GM19438 (cell line): ENCODE measurements at regions not wholly inside any gene's neighbourhood (a gene's known extent, or its start where the extent isn't known, plus 50 kb on each side); places are given as distances from the start of the nearest gene placed in this dataset.

Experiments
- ATAC-seq: cut with Tn5 transposase; IDR thresholded peaks from one replicate; pipeline ENCODE4 v1.9.1; 2021; ENCODE audit warnings: low read depth; ENCODE audit not compliant: unreplicated experiment

DNA sequence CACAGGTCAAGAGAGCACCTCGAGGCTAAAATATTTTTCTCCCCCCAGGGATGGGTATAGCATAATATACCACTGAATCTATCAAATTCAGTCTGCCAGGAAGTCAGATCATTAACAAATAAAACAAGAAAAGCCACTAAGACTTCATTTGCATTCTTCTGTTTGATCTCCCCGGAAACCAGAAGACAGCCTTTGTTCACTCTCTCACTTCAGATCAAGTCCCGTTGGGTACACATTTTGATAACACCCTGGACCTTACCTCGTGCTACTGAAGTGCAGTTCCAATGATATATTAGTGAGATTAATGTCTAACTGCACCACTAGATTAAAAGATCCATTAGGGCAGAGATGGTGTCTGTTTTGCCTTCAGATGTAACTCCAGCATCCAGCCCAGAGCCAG, 157.7 kb upstream of the B3GAT2 start:
- no peak for ATAC-seq

DNA sequence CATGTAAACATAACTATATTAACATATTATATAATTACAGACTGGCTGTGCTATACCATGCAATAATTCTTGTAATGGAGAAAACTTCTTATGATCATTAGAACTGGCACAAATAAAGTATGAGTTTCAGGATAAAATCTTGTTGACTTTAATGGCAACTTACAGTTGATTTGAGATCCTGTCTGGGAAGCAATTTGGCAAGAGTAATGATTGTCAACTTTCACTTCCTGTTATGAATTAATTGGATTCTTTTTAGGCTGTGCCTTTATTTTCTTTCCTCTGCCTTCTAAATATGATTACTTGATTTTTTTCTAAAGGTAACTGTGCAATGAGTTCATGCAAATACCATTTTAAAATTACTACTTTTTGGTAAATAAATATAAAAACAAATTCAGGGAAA, 158.1 kb upstream of the B3GAT2 start:
- no peak for ATAC-seq

DNA sequence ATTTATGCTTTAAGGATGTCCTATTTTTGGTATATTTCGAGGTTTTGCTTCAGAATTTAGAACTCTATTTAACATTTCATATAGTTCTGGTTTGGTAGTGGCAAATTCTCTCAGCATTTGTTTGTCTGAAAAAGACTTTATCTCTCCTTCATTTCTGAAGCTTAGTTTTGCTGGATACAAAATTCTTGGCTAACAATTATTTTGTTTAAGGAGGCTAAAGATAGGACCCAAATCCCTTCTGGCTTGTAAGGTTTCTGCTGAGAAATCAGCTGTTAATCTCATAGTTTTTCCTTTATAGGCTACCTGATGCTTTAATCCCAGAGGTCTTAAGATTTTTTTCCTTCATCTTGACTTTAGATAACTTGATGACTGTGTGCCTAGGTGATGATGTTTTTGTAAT, 162.7 kb upstream of the B3GAT2 start:
- no peak for ATAC-seq

DNA sequence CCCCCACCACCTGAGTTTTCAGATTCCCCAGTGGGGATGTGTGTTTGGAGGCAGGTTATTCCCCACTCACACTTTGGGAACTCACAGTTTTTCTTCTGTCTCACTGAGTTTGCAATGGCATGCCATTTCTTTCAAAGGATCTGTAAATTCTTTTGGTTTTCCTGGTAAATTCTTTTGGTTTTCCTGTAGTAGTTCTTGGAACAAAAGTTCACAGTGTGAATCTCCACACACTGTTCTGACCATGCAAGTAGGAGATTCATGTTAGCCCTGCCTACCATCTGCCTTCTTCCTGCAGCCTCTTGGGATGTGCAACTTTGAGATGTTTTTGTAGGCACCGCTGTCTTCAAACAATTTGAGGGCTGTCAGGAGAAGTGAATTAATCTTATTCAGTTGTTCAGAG, 165.6 kb upstream of the OGFRL1 start:
- ATAC-seq: no peak

DNA sequence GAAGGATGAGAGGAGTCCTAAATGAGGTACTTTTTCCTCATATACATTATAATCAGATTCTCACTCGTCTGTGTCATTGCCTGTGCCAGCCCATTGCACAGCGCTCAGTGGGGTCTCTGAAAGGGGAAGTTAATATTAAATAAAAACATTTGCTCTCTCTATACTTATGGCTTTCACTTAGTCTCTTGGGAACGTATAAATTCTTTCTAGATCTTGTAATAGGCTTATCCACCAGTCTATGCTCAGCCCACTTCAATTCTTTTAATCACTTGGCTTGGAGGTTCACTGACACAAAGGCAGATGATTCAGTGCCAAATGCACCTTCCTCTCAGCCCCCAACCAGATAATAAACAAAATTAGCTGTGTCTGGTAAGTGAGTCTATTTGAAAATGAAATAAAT, 164.3 kb upstream of the OGFRL1 start:
- no peak for ATAC-seq

DNA sequence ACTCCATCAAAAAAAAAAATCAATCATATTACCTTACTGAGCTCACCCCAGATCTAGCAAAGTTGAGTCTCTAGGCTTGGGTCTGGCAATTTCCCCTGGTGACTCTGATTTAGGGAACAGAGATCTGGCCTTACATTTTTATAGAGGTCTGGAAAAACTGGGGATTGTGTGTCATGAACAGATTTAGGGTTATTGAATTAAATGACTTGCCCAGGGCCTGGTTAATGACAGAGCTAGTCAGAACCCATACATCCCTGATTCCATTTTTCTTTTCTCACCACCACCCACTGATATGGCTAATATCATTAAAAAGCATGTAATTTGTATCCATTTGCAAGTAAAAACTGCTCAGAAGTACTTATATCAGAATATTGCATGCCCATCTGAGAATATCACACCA, 163.4 kb upstream of the OGFRL1 start:
- ATAC-seq: no peak

DNA sequence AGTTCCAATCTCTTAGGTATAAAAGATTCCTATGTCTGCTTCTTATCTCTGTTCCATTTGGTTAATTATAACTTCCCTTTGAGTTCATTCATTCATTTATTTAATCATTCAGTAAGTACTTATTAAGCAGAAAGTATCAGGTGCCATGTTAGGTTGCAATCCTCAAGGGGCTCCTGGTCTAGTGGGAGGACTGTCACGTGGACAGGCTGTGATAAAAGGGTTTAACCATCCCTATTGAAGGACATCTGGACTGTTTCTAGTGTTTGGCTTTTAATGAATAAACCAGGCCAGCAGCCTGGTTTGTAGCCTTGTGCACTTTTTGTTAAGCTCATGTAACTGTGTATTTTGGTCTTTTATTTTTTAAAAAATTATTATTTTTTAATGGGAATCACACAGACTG, 162.1 kb upstream of the OGFRL1 start:
- no peak for ATAC-seq

DNA sequence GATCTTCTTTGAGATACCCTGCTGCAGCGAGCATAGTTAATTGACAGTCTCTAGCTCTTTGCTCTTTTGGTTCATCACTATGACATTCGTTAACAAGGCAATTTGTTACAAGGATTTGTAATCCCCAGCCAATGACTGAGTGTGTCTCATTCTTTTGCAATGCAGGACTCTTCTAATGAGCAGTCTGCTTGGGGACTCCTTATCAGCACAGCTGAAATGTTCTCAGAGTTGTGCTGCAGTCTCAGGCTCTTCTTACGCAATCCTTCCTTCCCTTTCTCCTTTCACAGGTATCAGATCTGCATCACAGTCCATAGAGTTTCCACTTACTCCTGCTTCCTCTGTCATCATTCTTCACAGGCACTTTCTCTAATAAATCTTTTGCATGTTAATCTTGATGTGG, 161.2 kb upstream of the OGFRL1 start:
- ATAC-seq: no peak

DNA sequence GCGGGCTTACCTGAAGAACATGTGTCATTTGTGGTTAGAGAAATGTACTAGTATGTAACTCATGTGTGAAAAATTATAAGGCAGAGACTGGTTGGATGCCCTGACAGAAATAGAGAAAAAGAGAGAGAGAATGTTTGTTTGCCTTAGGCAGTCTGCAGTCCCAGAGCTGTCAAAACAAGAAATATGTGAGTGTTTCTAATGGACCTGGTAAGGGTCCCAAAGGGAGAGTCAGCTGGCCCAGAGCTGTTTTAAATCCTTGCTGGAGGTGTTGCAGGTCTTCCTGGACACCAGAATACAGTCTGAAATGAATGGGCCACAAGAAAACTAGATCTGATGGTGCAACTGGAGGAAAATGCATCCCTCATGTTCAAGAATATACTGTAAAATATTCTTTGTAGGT, 158.3 kb upstream of the OGFRL1 start:
- ATAC-seq: no peak

DNA sequence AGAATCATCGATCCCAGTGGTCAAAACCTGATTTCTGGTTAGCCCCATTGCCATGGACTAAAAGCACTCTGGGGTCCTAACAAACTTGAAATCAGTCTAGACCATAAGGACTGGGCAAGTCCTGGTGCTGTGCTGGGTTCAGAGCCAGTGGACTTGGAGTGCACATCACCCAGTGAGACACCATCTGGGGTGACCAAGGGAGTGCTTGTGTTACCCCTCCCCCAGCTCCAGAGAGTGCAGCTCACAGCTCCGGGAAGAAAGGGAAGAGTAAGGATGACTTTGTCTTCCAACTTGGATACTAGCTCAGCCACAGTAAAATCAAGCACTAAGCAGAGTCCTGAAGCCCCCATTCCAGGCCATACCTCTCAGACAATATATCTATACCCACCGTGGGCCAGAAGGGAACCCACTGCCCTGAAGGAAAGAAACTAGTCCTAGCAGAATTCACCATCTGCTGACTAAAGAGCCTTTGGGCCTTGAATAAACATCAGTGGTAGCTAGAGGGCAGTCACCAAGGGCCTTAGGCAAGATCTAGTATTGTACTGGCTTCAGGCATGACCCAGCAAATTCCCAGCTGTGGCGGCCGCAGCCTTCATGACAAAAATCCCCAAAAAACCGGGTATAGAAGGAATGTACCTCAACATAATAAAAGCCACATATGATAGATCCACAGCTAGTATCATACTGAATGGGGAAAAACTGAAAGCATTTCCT, 153.5 kb upstream of the OGFRL1 start:
- no peak for ATAC-seq

DNA sequence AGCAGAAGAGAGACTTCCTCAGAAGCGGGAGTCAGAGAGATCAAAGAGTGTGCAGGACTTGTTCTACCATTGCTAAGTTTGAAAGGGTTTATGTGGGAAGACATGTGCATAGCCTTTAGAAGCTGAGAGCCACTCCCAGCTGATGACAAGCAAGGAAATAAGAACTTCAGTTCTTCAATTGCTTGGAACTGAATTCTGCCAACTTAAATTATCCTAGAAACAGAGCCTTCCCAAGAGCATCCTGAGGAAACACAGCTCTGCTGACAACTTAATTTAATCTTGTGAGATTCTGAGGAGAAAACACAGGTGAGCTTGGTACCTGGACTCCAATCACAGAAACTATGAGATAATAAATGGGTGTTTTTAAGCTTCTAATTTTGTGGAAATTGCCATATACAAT, 150.6 kb upstream of the OGFRL1 start:
- no peak for ATAC-seq

DNA sequence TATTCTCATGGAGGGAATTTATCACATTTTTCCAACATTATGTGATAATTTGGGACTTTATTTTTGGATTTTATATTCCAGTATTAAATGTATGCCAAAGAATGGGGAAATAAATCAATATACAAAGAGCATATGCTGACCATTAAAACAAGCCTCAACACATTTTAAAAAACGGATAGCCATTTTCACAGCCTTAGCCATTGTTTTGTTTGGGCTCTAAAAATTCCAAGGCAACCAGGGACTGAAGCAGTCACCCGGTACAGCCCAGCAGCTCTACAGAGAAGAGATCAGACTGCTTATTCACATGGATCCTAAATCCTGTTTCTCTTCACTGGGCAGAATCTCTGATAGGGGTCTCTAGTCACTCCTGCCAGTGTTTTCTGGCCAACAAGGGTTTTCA, 150.2 kb upstream of the OGFRL1 start:
- no peak for ATAC-seq

DNA sequence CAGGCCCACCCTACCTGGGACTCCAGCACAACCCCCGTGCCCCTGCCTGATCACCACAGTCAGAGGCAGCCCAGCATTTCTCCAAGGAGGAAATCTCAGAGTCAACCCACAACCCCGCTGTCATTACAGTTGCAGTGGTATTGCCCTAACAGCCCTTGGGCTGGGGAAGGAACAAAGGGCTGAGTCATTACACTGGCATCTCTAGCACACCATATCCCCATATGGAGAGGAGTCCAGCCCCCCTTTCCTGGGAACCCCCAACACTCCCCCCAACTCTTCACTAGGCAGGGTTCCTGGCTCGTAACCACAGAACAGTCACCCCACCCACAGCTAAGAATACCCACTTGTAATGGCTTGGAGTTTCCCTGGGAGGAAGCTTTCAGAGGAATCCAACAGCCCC, 149.4 kb upstream of the OGFRL1 start:
- ATAC-seq: no peak

DNA sequence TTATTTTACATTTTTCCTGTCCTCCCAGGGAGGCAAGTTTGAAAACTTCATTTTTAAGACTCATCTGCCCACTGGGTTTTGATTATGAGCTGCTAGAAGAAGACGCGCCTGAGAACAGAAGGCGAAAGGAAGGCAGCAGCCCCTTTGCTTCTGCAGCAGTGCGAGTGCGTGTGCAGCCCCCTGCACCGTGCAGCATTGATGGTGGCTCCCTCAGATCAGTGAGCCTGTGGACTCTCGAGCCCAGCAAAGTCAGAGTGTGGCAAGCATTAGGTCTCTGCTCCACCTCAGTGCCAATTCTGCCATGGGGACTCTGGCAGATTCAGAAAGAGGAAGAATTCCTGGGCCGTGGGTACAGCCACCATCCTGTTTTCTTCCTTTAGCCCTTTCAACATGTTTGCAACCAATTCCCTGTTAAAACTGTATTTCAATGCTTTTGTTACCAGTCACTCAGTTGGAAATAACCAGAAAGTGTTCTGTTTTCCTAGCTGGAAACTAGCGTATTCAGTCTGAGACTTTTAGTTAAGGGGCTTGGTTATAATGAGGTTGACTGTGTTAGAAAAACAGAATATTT, 134.8 kb upstream of the OGFRL1 start:
- ATAC-seq: no peak

DNA sequence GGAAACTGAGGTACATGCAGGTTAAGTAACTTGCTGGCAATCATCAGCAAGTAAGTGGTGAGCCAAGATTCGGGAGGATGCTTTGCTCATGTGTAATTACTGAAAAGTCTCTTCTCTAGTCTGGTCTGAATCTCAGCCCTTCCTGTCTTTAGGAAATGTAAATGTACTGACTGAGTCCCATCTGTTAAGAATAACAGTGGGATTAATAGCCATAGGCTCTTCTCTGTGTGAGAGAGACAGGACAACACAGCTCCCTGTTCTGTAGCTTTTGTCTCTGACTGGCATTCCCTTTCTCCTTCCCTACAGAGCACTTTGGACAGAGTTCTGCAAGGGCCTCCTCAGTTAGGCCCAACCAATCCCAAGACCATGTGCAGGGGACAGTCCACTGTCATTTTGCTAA, 131.3 kb upstream of the OGFRL1 start:
- ATAC-seq: no peak

DNA sequence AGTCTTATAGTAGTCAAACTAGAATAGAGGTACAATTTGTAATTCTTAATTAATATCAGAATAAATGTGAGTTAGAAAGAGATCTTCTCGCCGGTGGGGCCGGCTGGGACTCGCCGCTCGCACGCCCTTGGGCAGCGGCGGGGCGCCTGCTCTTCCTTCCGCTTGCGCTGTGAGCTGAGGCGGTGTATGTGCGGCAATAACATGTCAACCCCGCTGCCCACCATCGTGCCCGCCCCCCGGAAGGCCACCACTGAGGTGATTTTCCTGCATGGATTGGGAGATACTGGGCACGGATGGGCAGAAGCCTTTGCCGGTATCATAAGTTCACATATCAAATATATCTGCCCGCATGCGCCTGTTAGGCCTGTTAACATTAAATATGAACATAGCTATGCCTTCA, 123.7 kb upstream of the OGFRL1 start:
- ATAC-seq: no peak

DNA sequence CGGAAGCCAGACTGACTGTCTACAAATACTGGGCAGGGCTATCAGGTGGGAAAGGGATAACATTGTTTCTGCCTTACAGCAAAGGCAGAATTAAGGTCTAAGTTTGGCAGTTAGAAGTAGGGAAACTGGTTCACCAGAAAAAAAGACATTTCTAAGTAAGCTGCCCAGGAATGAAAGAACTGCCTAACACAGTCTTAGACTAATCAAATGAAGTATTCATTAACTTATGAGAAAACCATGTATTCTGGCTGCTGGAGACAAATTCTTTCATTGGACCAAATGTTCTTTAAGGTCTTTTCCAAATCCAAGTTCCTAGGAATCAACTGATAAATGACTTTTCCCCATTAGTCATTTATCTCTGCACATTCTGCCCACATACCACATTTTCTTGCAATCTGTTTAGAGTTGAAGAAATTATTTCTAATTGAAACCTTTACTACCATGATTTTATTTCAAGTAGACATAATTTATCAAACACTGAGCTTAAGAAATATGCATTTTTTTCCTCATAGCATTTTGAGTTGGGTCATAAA, 120.3 kb upstream of the OGFRL1 start:
- ATAC-seq: no peak

DNA sequence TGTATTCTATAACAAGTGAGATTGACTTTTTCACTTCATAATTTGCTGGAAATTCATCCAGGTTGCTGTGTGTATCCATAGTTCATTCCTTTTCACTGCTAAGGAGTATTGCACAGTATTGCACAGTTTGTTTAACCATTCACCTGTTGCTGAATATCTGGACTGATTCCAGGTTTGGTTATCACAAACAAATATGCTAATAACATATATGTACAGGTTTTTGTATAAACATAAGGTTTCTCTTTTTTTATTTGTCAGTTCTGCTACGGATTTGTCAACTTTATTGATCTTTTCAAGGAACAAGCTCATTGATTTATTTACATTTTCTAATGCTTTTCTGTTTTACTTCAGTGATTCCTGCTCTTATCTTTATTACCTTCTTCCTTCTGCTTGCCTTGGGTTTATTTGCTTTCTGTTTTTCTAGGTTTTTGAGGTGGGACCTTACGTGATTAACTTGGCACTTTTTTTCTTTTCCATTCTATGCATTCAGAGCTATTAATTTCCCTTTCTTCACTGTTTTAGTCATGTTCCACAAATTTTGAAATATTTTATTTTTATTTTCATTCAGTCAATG, 117.0 kb upstream of the OGFRL1 start:
- ATAC-seq: no peak

DNA sequence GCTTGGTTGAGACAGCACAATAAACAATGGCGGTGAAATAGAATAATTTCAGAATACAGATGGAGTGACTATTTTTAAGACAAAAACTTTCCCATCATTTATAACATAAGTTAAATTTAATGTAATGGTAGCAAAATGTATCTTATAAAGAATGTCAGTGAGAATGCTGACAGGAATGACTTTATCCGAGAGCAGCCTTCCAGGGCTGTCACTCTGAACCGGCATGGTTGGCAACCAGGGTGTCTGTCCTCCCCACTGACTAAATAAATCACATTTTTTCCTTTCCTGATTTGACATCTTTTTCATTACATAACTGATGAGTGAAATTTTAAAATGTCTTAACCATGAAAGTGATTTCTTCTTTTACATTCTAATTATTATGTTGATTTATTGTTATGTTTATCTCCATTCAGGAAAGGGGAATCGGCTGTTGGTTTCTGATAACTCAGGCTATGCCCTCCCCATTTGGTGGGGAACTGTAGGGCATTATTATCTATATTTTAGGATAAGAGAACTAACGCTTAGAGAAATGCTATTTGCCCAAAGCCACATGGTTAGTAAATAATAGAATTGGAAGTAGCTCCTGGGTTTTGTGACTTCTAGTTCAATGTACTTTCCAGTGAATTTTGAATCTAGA, 109.2 kb upstream of the OGFRL1 start:
- ATAC-seq: no peak

DNA sequence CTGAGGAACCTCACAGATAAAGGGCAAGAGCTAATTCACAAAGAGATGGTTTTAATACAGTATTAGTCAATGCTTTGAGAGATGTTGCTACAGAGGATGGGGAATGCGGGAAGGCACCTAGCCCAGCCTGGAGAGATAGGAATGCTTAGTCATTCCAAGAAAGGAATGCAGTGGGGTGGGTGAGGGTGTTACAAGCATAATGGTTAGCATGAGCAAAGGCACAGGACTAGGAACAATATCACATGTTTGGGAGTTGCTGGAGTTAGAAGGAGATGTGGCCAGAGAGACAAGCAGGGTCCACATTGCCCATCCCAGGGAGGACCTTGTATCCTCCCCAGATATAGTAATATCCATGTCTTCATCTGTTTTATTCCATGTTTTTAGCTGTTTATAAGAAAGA, 107.0 kb upstream of the OGFRL1 start:
- no peak for ATAC-seq

DNA sequence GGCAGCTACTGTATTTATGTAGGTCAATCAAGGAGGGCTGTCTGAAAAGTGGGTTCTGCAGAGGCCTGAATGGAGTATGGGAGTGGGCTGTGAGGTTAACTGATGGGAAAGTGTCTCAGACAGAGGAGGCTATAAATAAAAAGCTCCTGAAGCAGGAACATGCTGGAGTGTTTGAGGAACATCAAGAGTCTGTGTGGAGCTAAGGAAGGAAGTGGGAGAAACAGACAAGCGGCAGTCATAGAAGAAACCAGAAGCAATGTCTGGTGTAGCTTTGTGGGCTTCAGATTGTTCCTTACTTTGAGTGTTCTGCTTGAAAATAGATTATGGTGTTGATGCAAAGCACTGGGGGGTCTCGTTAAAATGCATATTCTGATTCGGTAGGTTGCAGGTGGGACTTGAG, 101.5 kb upstream of the OGFRL1 start:
- no peak for ATAC-seq

DNA sequence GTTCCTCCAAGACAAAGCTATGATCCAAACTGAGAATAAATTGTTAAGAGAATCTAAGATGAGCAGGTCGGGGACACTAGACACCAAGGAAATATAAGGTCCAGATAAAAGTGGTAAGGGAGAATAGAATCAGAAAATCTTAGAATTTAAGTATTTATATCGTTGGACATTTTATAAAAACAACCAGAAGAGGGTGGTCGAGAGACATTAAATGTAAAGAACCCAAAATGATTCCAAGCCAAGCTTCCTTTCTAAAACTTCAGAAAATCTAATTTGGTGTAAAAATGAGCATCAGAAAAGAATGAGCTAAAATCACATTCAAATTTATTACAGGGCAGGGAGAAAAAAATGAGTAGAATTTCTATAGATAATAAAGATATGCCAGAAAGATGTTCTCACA, 97.8 kb upstream of the OGFRL1 start:
- no peak for ATAC-seq
